Neural cell (in vitro differentiated cells): ENCODE measurements at regions not wholly inside any gene's neighbourhood (a gene's known extent, or its start where the extent isn't known, plus 50 kb on each side); places are given as distances from the start of the nearest gene placed in this dataset.

Source experiments
- H2AFZ ChIP-seq: fragments of 200-600, 300-800 bp; sonication (generic), shearing (Covaris generic); 2 replicates; pipeline ENCODE4 v1.6.0; 2014; ENCODE audit warnings: low read depth, mild to moderate bottlenecking, antibody characterized with exemption, low read length, moderate library complexity
- H3F3A ChIP-seq: fragments of 200-600 bp; shearing (Covaris generic); 2 replicates; pipeline ENCODE4 v1.6.1; 2016; ENCODE audit warnings: mild to moderate bottlenecking, moderate library complexity, mixed read lengths, antibody characterized with exemption, low read length; ENCODE audit not compliant: insufficient read depth, poor library complexity, severe bottlenecking
- H3K27ac ChIP-seq: fragments of 200-600, 300-800 bp; sonication (generic), shearing (Covaris generic); 2 replicates; pipeline ENCODE4 v1.5.1; 2014; ENCODE audit warnings: mild to moderate bottlenecking, low read length, moderate library complexity
- H3K27me3 ChIP-seq: fragments of 300-800, 200-600 bp; sonication (generic), shearing (Covaris generic); 2 replicates; pipeline ENCODE4 v1.6.0; 2014; ENCODE audit warnings: mild to moderate bottlenecking, low read depth, low read length, moderate library complexity; ENCODE audit not compliant: insufficient read depth
- H3K36me3 ChIP-seq: fragments of 300-800, 200-600 bp; sonication (generic), shearing (Covaris generic); 2 replicates; pipeline ENCODE4 v1.5.1; 2014; ENCODE audit warnings: mild to moderate bottlenecking, antibody characterized with exemption, low read length, moderate library complexity; ENCODE audit not compliant: insufficient read depth
- H3K4me2 ChIP-seq: fragments of 300-800, 200-600 bp; sonication (generic), shearing (Covaris generic); 2 replicates; pipeline ENCODE4 v1.6.0; 2014; ENCODE audit warnings: mild to moderate bottlenecking, low read length
- H3K4me3 ChIP-seq: fragments of 300-800, 200-600 bp; sonication (generic), shearing (Covaris generic); 2 replicates; pipeline ENCODE4 v1.5.1; 2014; ENCODE audit warnings: mild to moderate bottlenecking, low read length, moderate library complexity
- H3K79me2 ChIP-seq: fragments of 200-600 bp; shearing (Covaris generic); replicated peaks from 2 replicates; pipeline ENCODE4 v1.6.0; 2014; ENCODE audit warnings: mild to moderate bottlenecking, low read length, moderate library complexity; ENCODE audit not compliant: insufficient read depth
- H3K9ac ChIP-seq: fragments of 300-800, 200-600 bp; sonication (generic), shearing (Covaris generic); 2 replicates; pipeline ENCODE4 v1.6.1; 2016; ENCODE audit warnings: mild to moderate bottlenecking, low read length, mixed read lengths
- H3K9me2 ChIP-seq: fragments of 200-600 bp; shearing (Covaris generic); 2 replicates; pipeline ENCODE4 v1.6.1; 2016; ENCODE audit warnings: mild to moderate bottlenecking, low read length, mixed read lengths; ENCODE audit not compliant: insufficient read depth
- H3K9me3 ChIP-seq: fragments of 200-600, 300-800 bp; sonication (generic), shearing (Covaris generic); 2 replicates; pipeline ENCODE4 v1.6.1; 2016; ENCODE audit warnings: mild to moderate bottlenecking, mixed run types, low read length, moderate library complexity, mixed read lengths
- H4K20me1 ChIP-seq: fragments of 200-600 bp; shearing (Covaris generic); 2 replicates; pipeline ENCODE4 v1.6.1; 2016; ENCODE audit warnings: mild to moderate bottlenecking, mixed run types; ENCODE audit not compliant: insufficient read depth
- EP300 ChIP-seq: fragments of 450-650 bp; conservative IDR thresholded peaks from 2 replicates; pipeline ENCODE4 v1.6.1; 2014; ENCODE audit warnings: antibody characterized with exemption, mild to moderate bottlenecking, moderate library complexity; ENCODE audit not compliant: poor library complexity, severe bottlenecking
- EZH2 ChIP-seq: fragments of 200-600, 300-800 bp; shearing (Covaris generic), sonication (generic); IDR thresholded peaks from 2 replicates; pipeline ENCODE4 v1.6.1; 2014; ENCODE audit warnings: antibody characterized with exemption, low read length, borderline replicate concordance, mild to moderate bottlenecking; ENCODE audit not compliant: insufficient read depth, poor library complexity, severe bottlenecking
- MXI1 ChIP-seq: fragments of 450-650 bp; conservative IDR thresholded peaks from 2 replicates; pipeline ENCODE4 v1.6.1; 2014; ENCODE audit warnings: antibody characterized with exemption, mild to moderate bottlenecking; ENCODE audit not compliant: poor library complexity, severe bottlenecking
- POLR2AphosphoS5 ChIP-seq: IDR thresholded peaks from 2 replicates; pipeline ENCODE4 v1.6.1; 2012
- RAD21 ChIP-seq: fragments of 450-650 bp; conservative IDR thresholded peaks from 2 replicates; pipeline ENCODE4 v1.6.1; 2014; ENCODE audit warnings: antibody characterized with exemption, mild to moderate bottlenecking, moderate library complexity
- SMC3 ChIP-seq: fragments of 450-650 bp; conservative IDR thresholded peaks from 2 replicates; pipeline ENCODE4 v1.6.1; 2014; ENCODE audit warnings: antibody characterized with exemption, mild to moderate bottlenecking, moderate library complexity; ENCODE audit not compliant: poor library complexity
- TAF1 ChIP-seq: IDR thresholded peaks from 2 replicates; pipeline ENCODE4 v1.6.1; 2012; ENCODE audit warnings: low read depth
- TF ChIP-seq, protein P1 (sequence below): IDR thresholded peaks from 2 replicates; pipeline ENCODE4 v1.6.1; 2012; ENCODE audit warnings: borderline replicate concordance
- TF ChIP-seq, protein P2 (sequence below): fragments of 450-650 bp; IDR thresholded peaks from 2 replicates; pipeline ENCODE4 v1.5.1; 2014; ENCODE audit warnings: antibody characterized with exemption, mild to moderate bottlenecking, moderate library complexity; ENCODE audit not compliant: poor library complexity, severe bottlenecking

DNA sequence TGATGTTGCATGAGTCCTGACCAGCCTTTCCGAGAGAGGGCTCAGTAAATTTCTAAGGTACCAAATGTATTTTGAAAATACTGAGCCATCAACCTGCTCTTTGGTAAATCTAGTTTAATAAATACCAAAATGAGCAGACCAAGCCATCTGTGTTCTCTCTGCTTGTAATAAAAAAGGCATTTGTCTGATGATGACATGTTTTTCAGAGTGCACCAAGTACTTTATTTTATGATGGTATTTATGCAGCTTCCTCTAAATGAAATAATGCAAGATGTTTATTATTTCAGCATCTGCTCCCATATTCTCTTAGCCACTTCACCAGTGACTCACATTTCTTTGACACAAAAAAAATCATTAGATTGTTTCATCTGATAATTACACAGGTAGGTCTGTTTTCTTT, 700.5 kb downstream of the TRIML1 start:
- H2AFZ ChIP-seq, result no peak overlapping the region
- H3K9me2 ChIP-seq, result no peaks in the 10 kb centered on the region
- no peak overlapping the region for H3K9ac ChIP-seq
- TF ChIP-seq POLR2AphosphoS5 (no peak), SMC3 (no peak), TAF1 (no peak), EP300 (no peak), EZH2 (no peak), MXI1 (no peak), RAD21 (no peak)
- TF ChIP-seq, protein P1, sequence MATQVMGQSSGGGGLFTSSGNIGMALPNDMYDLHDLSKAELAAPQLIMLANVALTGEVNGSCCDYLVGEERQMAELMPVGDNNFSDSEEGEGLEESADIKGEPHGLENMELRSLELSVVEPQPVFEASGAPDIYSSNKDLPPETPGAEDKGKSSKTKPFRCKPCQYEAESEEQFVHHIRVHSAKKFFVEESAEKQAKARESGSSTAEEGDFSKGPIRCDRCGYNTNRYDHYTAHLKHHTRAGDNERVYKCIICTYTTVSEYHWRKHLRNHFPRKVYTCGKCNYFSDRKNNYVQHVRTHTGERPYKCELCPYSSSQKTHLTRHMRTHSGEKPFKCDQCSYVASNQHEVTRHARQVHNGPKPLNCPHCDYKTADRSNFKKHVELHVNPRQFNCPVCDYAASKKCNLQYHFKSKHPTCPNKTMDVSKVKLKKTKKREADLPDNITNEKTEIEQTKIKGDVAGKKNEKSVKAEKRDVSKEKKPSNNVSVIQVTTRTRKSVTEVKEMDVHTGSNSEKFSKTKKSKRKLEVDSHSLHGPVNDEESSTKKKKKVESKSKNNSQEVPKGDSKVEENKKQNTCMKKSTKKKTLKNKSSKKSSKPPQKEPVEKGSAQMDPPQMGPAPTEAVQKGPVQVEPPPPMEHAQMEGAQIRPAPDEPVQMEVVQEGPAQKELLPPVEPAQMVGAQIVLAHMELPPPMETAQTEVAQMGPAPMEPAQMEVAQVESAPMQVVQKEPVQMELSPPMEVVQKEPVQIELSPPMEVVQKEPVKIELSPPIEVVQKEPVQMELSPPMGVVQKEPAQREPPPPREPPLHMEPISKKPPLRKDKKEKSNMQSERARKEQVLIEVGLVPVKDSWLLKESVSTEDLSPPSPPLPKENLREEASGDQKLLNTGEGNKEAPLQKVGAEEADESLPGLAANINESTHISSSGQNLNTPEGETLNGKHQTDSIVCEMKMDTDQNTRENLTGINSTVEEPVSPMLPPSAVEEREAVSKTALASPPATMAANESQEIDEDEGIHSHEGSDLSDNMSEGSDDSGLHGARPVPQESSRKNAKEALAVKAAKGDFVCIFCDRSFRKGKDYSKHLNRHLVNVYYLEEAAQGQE, result no peak
- TF ChIP-seq, protein P2, sequence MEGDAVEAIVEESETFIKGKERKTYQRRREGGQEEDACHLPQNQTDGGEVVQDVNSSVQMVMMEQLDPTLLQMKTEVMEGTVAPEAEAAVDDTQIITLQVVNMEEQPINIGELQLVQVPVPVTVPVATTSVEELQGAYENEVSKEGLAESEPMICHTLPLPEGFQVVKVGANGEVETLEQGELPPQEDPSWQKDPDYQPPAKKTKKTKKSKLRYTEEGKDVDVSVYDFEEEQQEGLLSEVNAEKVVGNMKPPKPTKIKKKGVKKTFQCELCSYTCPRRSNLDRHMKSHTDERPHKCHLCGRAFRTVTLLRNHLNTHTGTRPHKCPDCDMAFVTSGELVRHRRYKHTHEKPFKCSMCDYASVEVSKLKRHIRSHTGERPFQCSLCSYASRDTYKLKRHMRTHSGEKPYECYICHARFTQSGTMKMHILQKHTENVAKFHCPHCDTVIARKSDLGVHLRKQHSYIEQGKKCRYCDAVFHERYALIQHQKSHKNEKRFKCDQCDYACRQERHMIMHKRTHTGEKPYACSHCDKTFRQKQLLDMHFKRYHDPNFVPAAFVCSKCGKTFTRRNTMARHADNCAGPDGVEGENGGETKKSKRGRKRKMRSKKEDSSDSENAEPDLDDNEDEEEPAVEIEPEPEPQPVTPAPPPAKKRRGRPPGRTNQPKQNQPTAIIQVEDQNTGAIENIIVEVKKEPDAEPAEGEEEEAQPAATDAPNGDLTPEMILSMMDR, result no peak
- no peaks in the 10 kb centered on the region for H4K20me1 ChIP-seq
- no peaks in the 10 kb centered on the region for H3K79me2 ChIP-seq
- no peaks in the 10 kb centered on the region for H3K36me3 ChIP-seq
- no peak overlapping the region for H3K4me2 ChIP-seq
- H3K27ac ChIP-seq, result no peak overlapping the region
- no peaks in the 10 kb centered on the region for H3K27me3 ChIP-seq
- H3K4me3 ChIP-seq, result no peak overlapping the region
- H3K9me3 ChIP-seq, result no peaks in the 10 kb centered on the region
- H3F3A ChIP-seq, result no peaks in the 10 kb centered on the region

DNA sequence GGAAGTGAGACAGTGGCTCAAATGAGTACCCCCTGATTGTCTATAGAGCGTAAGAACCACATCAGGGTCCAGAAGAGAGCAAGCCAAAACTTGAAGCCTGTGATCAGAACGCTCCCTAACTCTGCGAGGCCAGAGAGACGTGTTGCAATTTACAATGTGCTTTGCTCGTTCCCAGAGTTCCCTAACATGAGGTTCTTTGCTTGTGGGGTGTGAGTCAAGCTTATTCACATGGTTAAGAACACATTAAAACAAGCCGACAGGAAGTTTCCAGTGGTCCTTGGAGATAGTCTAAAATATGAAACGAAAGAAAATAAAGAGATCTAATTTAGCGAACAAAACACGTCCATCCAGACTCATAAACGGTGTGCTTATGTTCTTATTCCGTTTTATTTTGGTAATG, 702.3 kb downstream of the TRIML1 start:
- Histone ChIP-seq H3K9me2 (no peaks in the 10 kb centered on the region), H2AFZ (no peak overlapping the region), H3K79me2 (no peaks in the 10 kb centered on the region), H3K4me2 (no peak overlapping the region), H3K36me3 (no peaks in the 10 kb centered on the region), H3K9ac (no peak overlapping the region), H3K27me3 (no peaks in the 10 kb centered on the region), H3F3A (no peaks in the 10 kb centered on the region), H4K20me1 (no peaks in the 10 kb centered on the region), H3K9me3 (no peaks in the 10 kb centered on the region), H3K4me3 (no peak overlapping the region), H3K27ac (no peak overlapping the region)
- TF ChIP-seq, protein P1, result no peak
- no peak for TF ChIP-seq MXI1
